Activated naive CD4-positive, alpha-beta T cell (primary cell): ENCODE measurements at regions not wholly inside any gene's neighbourhood (a gene's known extent, or its start where the extent isn't known, plus 50 kb on each side); places are given as distances from the start of the nearest gene placed in this dataset.
"Not testable (repeated sequence)": the region's sequence is repeated elsewhere in the genome, so short reads cannot be mapped to it uniquely, and the experiment has no call there.

Experiments used
- DNase-seq, 4 experiments: peaks; one replicate each; lab custom pipeline; 2025; lab: John Stamatoyannopoulos, UW

GRCh38 chr3:82761858-82762257 lies 1000.4 kb upstream of the GBE1 start:
- DNase-seq, result no peak

- DNase-seq, result no peak
These were observed 984.1 kb upstream of the GBE1 start for GRCh38 chr3:82745544-82745943.

- DNase-seq, result no peak
These were observed 981.8 kb upstream of the GBE1 start for GRCh38 chr3:82743196-82743595.

- no peak for DNase-seq
These were observed 979.9 kb upstream of the GBE1 start for GRCh38 chr3:82741346-82741745.

- no peak for DNase-seq
These were observed 977.9 kb upstream of the GBE1 start for GRCh38 chr3:82739390-82739789.

- no peak for DNase-seq
These were observed 975.3 kb upstream of the GBE1 start for GRCh38 chr3:82736696-82737277.

- DNase-seq, result no peak
These were observed 953.8 kb upstream of the GBE1 start for GRCh38 chr3:82715091-82715856.

GRCh38 chr3:82707035-82707434 lies 945.6 kb upstream of the GBE1 start:
- no peak for DNase-seq

- DNase-seq, result no peak
These were observed 924.3 kb upstream of the GBE1 start for GRCh38 chr3:82685761-82686160.

- no peak for DNase-seq
These were observed 915.0 kb upstream of the GBE1 start for GRCh38 chr3:82676356-82677026.

GRCh38 chr3:82672966-82673365 lies 911.5 kb upstream of the GBE1 start:
- DNase-seq, result no peak

- DNase-seq, result no peak
These were observed 910.0 kb upstream of the GBE1 start for GRCh38 chr3:82671466-82671865.

- DNase-seq, result no peak
These were observed 893.3 kb upstream of the GBE1 start for GRCh38 chr3:82654708-82655107.

GRCh38 chr3:82643948-82644347 lies 882.5 kb upstream of the GBE1 start:
- no peak for DNase-seq

- no peak for DNase-seq
These were observed 880.3 kb upstream of the GBE1 start for GRCh38 chr3:82641701-82642100.

GRCh38 chr3:82640254-82640653 lies 878.8 kb upstream of the GBE1 start:
- DNase-seq, result no peak

- DNase-seq, result no peak
These were observed 876.1 kb upstream of the GBE1 start for GRCh38 chr3:82637574-82637973.

- no peak for DNase-seq
These were observed 874.7 kb upstream of the GBE1 start for GRCh38 chr3:82636177-82636576.

- DNase-seq, result no peak
These were observed 871.9 kb upstream of the GBE1 start for GRCh38 chr3:82633319-82633718.

- DNase-seq, result no peak
These were observed 868.5 kb upstream of the GBE1 start for GRCh38 chr3:82629937-82630336.

GRCh38 chr3:82628385-82629014 lies 867.1 kb upstream of the GBE1 start:
- DNase-seq, result no peak

GRCh38 chr3:82627733-82628132 lies 866.3 kb upstream of the GBE1 start:
- DNase-seq, result no peak

- not testable (repeated sequence) for DNase-seq
These were observed 859.3 kb upstream of the GBE1 start for GRCh38 chr3:82620744-82621143.
